ENCODE measurements at regions not wholly inside any gene's neighbourhood (a gene's known extent, or its start where the extent isn't known, plus 50 kb on each side); places are given as distances from the start of the nearest gene placed in this dataset.

DNA sequence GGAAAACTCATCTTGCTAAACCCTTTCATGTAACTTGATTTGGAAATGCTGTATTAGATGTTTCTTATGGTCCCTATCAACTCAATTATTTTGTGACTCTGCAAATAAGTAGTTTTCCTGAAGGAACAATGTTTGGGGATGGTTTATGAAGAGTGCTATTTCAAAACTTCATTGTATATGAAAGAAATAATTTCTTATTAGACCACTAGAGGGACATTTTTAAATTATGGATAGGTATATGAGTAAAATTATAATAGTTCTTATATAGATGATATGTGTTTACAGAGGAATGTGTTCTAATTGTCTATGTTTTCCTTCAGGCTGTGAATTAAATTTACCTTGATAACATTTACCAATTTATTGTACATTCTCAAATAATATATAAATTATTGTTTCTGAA lies 509.4 kb upstream of the RAG2 start:
- ATAC-seq (no peak), DNase-seq (ENCODE audit: low read depth, low spot score) (no peak)
- Histone ChIP-seq H3K9me3 (ENCODE audit: control insufficient read depth, insufficient read depth, low read depth, low read length) (no peaks in the 10 kb centered on the region), H3K4me3 (ENCODE audit: low read depth in 2 of 2, low read length in 2 of 2) (no peak overlapping the region), H3K27me3 (ENCODE audit: control insufficient read depth, insufficient read depth, low read length) (no peaks in the 10 kb centered on the region), H3K36me3 (ENCODE audit: control insufficient read depth, insufficient read depth, low read length) (no peaks in the 10 kb centered on the region), H3K4me1 (ENCODE audit: control insufficient read depth, insufficient read depth, low read length) (no peaks in the 10 kb centered on the region), H3K27ac (ENCODE audit: low read length) (no peak overlapping the region)
- no peak for TF ChIP-seq SIN3A (IDR thresholded peaks at IDR 0.05; ENCODE audit: borderline replicate concordance, insufficient read depth, low read depth, low read length)
- no peak for TF ChIP-seq POLR2AphosphoS5 (IDR thresholded peaks at IDR 0.05; ENCODE audit: low read depth, low read length)
- no peak for TF ChIP-seq TCF7L2 (IDR thresholded peaks at IDR 0.05; ENCODE audit: low read depth, low read length)
- TF ChIP-seq, protein P1, sequence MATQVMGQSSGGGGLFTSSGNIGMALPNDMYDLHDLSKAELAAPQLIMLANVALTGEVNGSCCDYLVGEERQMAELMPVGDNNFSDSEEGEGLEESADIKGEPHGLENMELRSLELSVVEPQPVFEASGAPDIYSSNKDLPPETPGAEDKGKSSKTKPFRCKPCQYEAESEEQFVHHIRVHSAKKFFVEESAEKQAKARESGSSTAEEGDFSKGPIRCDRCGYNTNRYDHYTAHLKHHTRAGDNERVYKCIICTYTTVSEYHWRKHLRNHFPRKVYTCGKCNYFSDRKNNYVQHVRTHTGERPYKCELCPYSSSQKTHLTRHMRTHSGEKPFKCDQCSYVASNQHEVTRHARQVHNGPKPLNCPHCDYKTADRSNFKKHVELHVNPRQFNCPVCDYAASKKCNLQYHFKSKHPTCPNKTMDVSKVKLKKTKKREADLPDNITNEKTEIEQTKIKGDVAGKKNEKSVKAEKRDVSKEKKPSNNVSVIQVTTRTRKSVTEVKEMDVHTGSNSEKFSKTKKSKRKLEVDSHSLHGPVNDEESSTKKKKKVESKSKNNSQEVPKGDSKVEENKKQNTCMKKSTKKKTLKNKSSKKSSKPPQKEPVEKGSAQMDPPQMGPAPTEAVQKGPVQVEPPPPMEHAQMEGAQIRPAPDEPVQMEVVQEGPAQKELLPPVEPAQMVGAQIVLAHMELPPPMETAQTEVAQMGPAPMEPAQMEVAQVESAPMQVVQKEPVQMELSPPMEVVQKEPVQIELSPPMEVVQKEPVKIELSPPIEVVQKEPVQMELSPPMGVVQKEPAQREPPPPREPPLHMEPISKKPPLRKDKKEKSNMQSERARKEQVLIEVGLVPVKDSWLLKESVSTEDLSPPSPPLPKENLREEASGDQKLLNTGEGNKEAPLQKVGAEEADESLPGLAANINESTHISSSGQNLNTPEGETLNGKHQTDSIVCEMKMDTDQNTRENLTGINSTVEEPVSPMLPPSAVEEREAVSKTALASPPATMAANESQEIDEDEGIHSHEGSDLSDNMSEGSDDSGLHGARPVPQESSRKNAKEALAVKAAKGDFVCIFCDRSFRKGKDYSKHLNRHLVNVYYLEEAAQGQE (IDR thresholded peaks at IDR 0.05; ENCODE audit: insufficient read depth in 1 of 2, low read depth in 2 of 2, low read length in 1 of 2), result no peak
- TF ChIP-seq, protein P2, sequence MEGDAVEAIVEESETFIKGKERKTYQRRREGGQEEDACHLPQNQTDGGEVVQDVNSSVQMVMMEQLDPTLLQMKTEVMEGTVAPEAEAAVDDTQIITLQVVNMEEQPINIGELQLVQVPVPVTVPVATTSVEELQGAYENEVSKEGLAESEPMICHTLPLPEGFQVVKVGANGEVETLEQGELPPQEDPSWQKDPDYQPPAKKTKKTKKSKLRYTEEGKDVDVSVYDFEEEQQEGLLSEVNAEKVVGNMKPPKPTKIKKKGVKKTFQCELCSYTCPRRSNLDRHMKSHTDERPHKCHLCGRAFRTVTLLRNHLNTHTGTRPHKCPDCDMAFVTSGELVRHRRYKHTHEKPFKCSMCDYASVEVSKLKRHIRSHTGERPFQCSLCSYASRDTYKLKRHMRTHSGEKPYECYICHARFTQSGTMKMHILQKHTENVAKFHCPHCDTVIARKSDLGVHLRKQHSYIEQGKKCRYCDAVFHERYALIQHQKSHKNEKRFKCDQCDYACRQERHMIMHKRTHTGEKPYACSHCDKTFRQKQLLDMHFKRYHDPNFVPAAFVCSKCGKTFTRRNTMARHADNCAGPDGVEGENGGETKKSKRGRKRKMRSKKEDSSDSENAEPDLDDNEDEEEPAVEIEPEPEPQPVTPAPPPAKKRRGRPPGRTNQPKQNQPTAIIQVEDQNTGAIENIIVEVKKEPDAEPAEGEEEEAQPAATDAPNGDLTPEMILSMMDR (IDR thresholded peaks at IDR 0.05), result no peak; the same call in 1 of the 2 replicates
- BruUV-seq (replicated peaks), result no TSS peak
- ChIA-PET CTCF (no interaction called here), POLR2A (no interaction called here)
- in situ Hi-C loops (cut with HindIII; ENCODE audit: low pct_unique_long_range_greater_than_20kb, low sequenced_read_pairs) (no loop called here), intact Hi-C loops (cut with micrococcal nuclease; ENCODE audit: unreplicated experiment) (no loop called here)

DNA sequence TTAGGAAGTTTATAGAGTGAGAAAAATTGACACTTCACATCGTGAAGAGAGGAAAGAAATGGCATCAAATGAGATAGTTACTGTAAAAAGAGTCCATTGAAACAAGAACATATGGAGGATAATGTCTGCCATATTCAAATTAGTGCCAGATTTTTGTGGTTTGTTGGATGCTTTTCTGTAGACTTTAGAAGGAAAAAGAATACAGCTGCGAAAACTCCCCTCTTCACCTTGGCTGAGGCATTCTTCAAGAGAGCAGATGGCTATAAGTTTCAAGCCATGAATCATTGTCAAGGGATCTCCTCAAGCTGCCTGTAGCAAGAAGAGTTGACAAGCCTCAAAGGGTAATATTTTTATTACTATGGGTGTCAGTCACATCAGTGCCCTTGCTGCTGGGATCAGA lies 507.4 kb upstream of the RAG2 start:
- intact Hi-C loops (cut with micrococcal nuclease; ENCODE audit: unreplicated experiment), result no loop called here
- Histone ChIP-seq H3K27me3 (ENCODE audit: control insufficient read depth, insufficient read depth, low read length) (no peaks in the 10 kb centered on the region), H3K27ac (ENCODE audit: low read length) (no peak overlapping the region), H3K9me3 (ENCODE audit: control insufficient read depth, insufficient read depth, low read depth, low read length) (no peaks in the 10 kb centered on the region; the same call in 1 of the 2 replicates), H3K4me1 (ENCODE audit: control insufficient read depth, insufficient read depth, low read length) (no peaks in the 10 kb centered on the region), H3K36me3 (ENCODE audit: control insufficient read depth, insufficient read depth, low read length) (no peaks in the 10 kb centered on the region), H3K4me3 (ENCODE audit: low read depth in 2 of 2, low read length in 2 of 2) (no peak overlapping the region)
- TF ChIP-seq, protein P2 (IDR thresholded peaks at IDR 0.05), result no peak
- TF ChIP-seq TCF7L2 (IDR thresholded peaks at IDR 0.05; ENCODE audit: low read depth, low read length) (no peak), SIN3A (IDR thresholded peaks at IDR 0.05; ENCODE audit: borderline replicate concordance, insufficient read depth, low read depth, low read length) (no peak), POLR2AphosphoS5 (IDR thresholded peaks at IDR 0.05; ENCODE audit: low read depth, low read length) (no peak)
- TF ChIP-seq, protein P1 (IDR thresholded peaks at IDR 0.05; ENCODE audit: insufficient read depth in 1 of 2, low read depth in 2 of 2, low read length in 1 of 2), result no peak
- in situ Hi-C loops (cut with HindIII; ENCODE audit: low pct_unique_long_range_greater_than_20kb, low sequenced_read_pairs), result no loop called here
- CTCF ChIA-PET, result no interaction called here
- ATAC-seq (no peak), DNase-seq (ENCODE audit: low read depth, low spot score) (no peak)
- BruUV-seq (replicated peaks), result no TSS peak
- POLR2A ChIA-PET, result no interaction called here

All from Panc1 (cell line).